ENCODE measurements at regions not wholly inside any gene's neighbourhood (a gene's known extent, or its start where the extent isn't known, plus 50 kb on each side); places are given as distances from the start of the nearest gene placed in this dataset.
"Not testable (repeated sequence)": the region's sequence is repeated elsewhere in the genome, so short reads cannot be mapped to it uniquely, and the experiment has no call there.

- DNase-seq: no peak
Measured at GRCh38 chr5:179497636-179498340, 52.6 kb upstream of the RUFY1 start.

- DNase-seq: no peak
Measured at GRCh38 chr5:179495906-179496455, 54.4 kb upstream of the RUFY1 start.

GRCh38 chr5:179494774-179495526, 55.4 kb upstream of the RUFY1 start:
- DNase-seq: no peak

DNA sequence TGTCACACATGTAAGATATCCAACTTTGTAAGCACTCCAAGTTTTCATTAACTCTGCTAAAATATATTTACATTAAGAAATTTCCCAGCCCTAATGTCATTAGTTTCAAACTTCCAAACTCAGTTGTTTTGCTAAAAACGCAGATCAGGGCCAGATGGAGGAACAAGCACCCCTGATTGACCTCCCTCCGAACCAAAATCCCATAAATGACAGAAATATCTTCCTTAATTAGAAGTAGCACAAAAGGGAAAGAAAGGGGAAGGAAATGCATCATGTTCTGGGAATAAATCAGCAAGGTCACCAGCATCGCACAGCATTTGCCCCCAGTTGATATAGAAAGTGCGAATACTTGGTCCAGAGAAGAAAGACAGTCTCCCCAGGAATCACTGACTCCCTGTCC, 61.4 kb upstream of the RUFY1 start:
- DNase-seq: no peak

- no peak for DNase-seq
Measured at GRCh38 chr5:179488491-179488890, 61.9 kb upstream of the RUFY1 start.

GRCh38 chr5:179487145-179487544, 63.2 kb upstream of the RUFY1 start:
- no peak for DNase-seq

DNA sequence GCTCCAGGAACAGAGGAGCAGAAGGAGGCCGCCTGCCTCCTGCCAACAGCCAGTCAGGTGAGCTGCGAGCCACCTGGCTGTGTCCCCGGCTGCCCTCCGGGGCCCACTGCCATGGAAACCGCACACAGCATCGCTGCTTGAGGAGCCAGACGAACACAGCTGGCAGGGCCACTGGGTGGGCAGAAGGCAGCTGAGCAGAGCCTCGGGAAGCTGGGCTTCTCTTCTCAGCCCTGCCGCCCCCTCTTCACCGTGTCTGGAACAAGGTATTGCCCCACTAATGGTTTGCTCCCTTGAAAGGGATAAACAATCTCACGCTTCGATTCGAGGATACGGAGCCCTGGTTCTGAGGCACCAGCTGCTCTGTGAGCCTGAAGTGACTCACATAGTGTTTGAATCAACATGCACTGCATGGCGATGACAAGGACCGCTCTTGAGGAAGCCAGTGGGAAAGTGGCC, 63.7 kb upstream of the RUFY1 start:
- no peak for DNase-seq

DNA sequence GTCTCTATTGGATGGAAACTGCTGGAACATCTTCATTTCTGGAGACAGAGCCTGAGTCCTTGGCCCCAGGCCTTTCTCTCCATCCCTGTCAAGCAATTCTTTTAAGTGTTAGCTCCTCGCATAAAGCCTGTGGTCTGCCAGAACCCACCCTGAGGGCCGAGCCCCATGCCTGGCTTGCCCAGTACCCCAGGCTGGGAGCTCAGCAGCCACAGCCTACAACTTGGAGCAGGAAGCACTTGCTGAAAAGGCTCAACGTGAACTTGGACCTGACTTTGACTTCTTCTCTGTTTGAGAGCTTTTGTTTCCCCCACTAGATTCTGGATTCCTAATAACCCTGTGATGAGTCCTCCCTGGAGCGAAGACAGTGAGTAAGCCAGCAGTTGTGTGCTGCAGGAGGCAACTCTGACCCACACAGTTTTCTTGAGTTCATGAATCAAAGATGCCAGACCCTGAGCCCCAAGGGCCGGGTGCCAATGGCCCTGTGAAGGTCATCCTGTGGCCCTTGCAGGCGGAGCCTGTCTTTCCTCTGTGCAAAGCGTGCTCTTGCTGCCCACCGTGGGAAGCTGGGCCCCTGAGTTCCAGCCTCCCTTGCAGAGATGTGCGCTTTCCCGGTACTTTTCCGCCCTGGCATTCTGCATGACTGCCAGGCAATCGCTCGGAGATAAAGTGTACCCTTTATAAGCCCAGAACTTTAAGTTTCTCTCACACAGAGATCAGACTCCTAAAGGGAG, 64.3 kb upstream of the RUFY1 start:
- DNase-seq: no peak

DNA sequence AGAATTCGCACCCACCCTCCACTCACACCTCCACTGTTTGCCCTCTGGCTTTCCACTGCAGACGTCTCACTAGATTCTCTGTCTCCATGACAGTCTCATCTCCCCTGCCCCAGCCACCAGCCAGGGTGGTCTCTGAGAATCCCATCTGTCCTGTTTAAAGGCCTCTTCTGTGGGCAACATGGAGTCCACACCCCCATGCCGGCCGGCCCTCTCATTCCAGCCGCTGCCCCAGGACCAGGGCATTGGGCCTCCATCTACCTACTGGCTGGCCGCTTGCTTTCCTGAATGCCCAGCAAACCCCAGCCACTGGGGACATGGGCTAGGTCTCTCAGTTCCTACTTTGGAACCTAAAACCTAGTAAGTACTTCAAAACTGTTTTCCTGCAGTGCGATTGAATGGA, 65.6 kb upstream of the RUFY1 start:
- no peak for DNase-seq

- no peak for DNase-seq
Measured at GRCh38 chr5:179484201-179484600, 66.2 kb upstream of the RUFY1 start.

GRCh38 chr5:179478624-179479023, 71.7 kb upstream of the RUFY1 start:
- DNase-seq: no peak

DNA sequence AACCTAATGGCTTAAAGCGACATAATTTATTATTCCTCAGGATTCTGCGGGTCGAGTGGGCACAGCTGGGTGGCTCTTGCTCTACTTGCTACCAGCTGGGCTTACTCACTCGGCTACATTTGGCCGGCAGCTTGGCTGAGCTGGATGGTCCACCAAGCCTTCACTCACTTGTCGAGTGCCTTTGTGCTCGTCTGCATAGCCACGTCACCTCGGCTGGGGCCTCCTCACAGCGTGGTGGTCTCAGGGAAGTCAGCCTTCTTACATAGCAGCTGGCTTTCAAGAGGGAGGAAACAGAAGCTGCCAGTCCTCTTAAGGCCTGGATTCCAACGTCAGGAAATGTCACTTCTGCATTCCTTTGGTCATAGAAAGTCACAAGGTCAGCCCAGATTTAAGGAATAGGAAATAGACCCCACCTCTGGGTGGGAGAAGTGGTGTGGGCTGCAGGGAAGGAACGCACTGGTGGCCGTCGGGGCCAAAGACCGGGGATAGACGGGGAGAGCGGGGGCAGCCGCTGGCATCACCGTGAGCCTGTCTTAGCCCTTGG, 75.1 kb upstream of the RUFY1 start:
- DNase-seq: peak; percentile 72

- no peak for DNase-seq
Measured at GRCh38 chr5:179472641-179473040, 77.7 kb upstream of the RUFY1 start.

- DNase-seq: no peak
Measured at GRCh38 chr5:179472174-179472573, 78.2 kb upstream of the RUFY1 start.

- peak; percentile 62 for DNase-seq
Measured at GRCh38 chr5:179470201-179470600, 80.2 kb upstream of the RUFY1 start.

DNA sequence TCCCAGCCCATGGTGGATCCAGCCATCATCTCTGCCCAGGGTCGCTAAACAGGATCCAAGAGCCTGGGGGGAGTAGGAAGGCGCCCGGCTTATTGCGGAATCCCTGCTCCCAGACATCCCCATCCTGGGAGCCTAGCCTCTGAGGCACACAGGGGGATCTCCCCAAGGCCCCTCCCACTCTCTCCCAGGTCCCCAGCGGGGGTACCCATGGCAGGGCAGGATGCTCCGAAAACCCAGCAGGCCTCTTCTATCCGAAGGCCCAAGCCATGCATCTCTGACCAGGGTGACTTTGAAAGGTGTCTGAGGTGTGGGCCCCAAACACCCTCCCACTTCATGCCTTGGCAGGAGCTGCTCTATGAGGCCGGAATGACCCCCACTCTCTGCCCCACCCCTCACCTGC, 81.7 kb upstream of the RUFY1 start:
- DNase-seq: no peak

GRCh38 chr5:179467441-179467840, 82.9 kb upstream of the RUFY1 start:
- no peak for DNase-seq

GRCh38 chr5:179464631-179465030, 85.7 kb upstream of the RUFY1 start:
- DNase-seq: no peak

GRCh38 chr5:179462040-179462439, 88.3 kb upstream of the RUFY1 start:
- DNase-seq: no peak

DNA sequence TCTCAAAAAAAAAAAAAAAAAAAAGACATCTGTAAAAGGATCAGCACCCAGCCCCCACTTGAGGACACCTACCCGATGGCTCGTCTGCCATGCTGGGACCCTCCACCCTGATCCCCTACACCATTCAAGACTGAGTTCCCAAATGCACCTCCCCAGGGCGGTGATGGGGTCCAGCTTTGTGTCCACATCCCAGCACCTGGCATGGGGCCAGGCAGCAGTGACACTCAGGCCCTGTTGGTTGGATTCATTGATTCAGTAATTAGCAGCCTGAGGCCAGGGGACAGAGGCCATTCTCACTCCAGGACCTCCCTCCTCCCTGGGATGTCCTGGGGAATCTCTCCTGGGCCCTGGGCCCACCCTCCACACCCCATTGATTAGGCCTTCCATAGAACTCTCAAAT, 88.8 kb upstream of the RUFY1 start:
- DNase-seq: no peak

DNA sequence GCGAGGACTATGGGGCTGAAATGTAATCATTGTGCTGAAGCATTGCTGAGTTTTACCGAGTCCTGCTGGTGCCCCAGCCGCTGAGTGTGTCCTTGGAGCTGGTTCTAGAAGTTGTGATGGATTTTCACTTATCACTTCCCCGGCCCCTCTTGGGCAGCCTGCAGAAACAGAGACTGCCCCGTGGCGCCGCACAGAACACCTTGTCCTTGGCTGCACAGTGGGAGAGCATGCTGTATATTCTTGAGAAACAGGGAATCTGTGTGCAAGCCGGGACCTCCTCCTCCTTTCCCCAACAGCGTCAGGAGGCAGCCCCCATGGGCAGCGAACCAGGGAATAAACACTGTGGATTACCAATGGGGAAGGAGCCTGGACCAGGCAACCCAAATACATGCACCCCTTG, 90.6 kb upstream of the RUFY1 start:
- DNase-seq: no peak

GRCh38 chr5:179457612-179458011, 92.7 kb upstream of the RUFY1 start:
- DNase-seq: no peak

DNA sequence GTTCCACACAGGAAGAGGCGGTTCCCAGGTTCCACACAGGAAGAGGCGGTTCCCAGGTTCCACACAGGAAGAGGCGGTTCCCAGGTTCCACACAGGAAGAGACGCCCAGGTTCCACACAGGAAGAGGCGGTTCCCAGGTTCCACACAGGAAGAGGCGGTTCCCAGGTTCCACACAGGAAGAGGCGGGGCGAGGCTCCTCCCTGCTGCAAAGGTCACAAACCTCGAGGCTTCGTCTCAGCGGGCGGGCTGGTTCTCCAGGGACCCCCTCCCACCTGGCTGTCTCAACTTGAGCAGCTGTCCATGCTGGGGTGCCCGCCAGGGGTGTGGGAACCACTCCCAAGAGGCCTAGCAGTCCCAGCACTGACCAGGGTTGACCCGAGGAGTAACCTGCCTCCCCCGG, 94.3 kb upstream of the RUFY1 start:
- DNase-seq: not testable (repeated sequence)

Measured in retina (tissue), 1 donor.